ENCODE measurements at regions not wholly inside any gene's neighbourhood (a gene's known extent, or its start where the extent isn't known, plus 50 kb on each side); places are given as distances from the start of the nearest gene placed in this dataset.

- H3K4me3 ChIP-seq (ENCODE audit: low read depth in 1 of 3, low read length in 3 of 3) = no peak overlapping the region
- H3K27ac ChIP-seq (ENCODE audit: low read depth in 1 of 2, low read length in 2 of 2) = no peak overlapping the region
- no peaks in the 10 kb centered on the region for H3K36me3 ChIP-seq (ENCODE audit: control insufficient read depth in 4 of 4, insufficient read depth in 3 of 4, low read depth in 1 of 4, low read length in 3 of 4)
- H3K9me3 ChIP-seq (ENCODE audit: control insufficient read depth in 4 of 4, low read length in 3 of 4) = no peaks in the 10 kb centered on the region
- no peak for DNase-seq (ENCODE audit: low spot score)
- H3K4me1 ChIP-seq (ENCODE audit: control insufficient read depth in 4 of 4, insufficient read depth in 4 of 4, low read length in 3 of 4) = no peaks in the 10 kb centered on the region
- H3K27me3 ChIP-seq (ENCODE audit: control insufficient read depth in 4 of 4, insufficient read depth in 4 of 4, low read length in 3 of 4) = peaks cover 0 to 5% (median 0%) of the 10 kb centered on the region in 4 donors
- no peak for TF ChIP-seq NR2F2 (IDR thresholded peaks at IDR 0.05)
- 34% methylated on average over 1 of the region's 1 CpG for WGBS
- H3K9ac ChIP-seq (ENCODE audit: low read depth in 1 of 2, low read length in 2 of 2) = no peak overlapping the region
Observed at GRCh38 chr18:73544032-73544431, 603.6 kb downstream of the FBXO15 start.

DNA sequence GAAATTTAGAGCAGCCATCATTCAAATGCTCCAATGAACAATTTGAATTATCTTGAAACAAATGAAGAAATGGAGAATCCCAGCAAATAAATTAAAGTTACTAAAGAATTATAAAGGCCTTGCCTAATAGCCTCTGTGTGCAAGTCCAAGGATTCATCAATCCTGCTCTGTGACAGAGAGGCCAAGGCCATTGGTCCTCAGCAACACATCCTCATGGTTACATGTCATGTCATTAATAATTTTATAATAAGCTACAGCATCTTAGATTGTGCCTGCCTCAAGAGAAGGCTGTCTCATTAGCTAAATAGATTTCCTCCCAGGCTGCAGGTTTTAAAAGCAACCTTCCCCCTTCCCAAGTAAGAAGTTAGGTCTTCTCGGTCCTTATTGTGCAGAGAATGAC, 611.6 kb downstream of the FBXO15 start:
- TF ChIP-seq JUND (IDR thresholded peaks at IDR 0.05) (no peak), SP1 (IDR thresholded peaks at IDR 0.05) (no peak), RXRA (IDR thresholded peaks at IDR 0.05) (no peak), FOXA1 (IDR thresholded peaks at IDR 0.05) (no peak), FOXA2 (IDR thresholded peaks at IDR 0.05) (no peak), NR2F2 (IDR thresholded peaks at IDR 0.05) (no peak), TAF1 (conservative IDR thresholded peaks at IDR 0.05) (no peak), REST (IDR thresholded peaks at IDR 0.05) (no peak), MAX (IDR thresholded peaks at IDR 0.05) (no peak), HNF4A (conservative IDR thresholded peaks at IDR 0.05) (no peak)
- TF ChIP-seq, protein P1, sequence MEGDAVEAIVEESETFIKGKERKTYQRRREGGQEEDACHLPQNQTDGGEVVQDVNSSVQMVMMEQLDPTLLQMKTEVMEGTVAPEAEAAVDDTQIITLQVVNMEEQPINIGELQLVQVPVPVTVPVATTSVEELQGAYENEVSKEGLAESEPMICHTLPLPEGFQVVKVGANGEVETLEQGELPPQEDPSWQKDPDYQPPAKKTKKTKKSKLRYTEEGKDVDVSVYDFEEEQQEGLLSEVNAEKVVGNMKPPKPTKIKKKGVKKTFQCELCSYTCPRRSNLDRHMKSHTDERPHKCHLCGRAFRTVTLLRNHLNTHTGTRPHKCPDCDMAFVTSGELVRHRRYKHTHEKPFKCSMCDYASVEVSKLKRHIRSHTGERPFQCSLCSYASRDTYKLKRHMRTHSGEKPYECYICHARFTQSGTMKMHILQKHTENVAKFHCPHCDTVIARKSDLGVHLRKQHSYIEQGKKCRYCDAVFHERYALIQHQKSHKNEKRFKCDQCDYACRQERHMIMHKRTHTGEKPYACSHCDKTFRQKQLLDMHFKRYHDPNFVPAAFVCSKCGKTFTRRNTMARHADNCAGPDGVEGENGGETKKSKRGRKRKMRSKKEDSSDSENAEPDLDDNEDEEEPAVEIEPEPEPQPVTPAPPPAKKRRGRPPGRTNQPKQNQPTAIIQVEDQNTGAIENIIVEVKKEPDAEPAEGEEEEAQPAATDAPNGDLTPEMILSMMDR (IDR thresholded peaks at IDR 0.05; ENCODE audit: low read depth, low read length, missing input control) = no peak
- Histone ChIP-seq H3K27ac (ENCODE audit: low read depth in 1 of 2, low read length in 2 of 2) (no peak overlapping the region), H3K9ac (ENCODE audit: low read depth in 1 of 2, low read length in 2 of 2) (no peak overlapping the region), H3K27me3 (ENCODE audit: control insufficient read depth in 4 of 4, insufficient read depth in 4 of 4, low read length in 3 of 4) (no peaks in the 10 kb centered on the region), H3K9me3 (ENCODE audit: control insufficient read depth in 4 of 4, low read length in 3 of 4) (no peaks in the 10 kb centered on the region), H3K4me3 (ENCODE audit: low read depth in 1 of 3, low read length in 3 of 3) (no peak overlapping the region), H3K4me1 (ENCODE audit: control insufficient read depth in 4 of 4, insufficient read depth in 4 of 4, low read length in 3 of 4) (no peaks in the 10 kb centered on the region), H3K36me3 (ENCODE audit: control insufficient read depth in 4 of 4, insufficient read depth in 3 of 4, low read depth in 1 of 4, low read length in 3 of 4) (no peaks in the 10 kb centered on the region)
- no peak for DNase-seq (ENCODE audit: low spot score)
- 8% methylated on average over 1 of the region's 1 CpG for WGBS

- DNase-seq (ENCODE audit: low spot score) = no peak
- WGBS = 84% methylated on average over 6 of the region's 6 CpGs
- Histone ChIP-seq H3K36me3 (ENCODE audit: control insufficient read depth in 4 of 4, insufficient read depth in 3 of 4, low read depth in 1 of 4, low read length in 3 of 4) (no peaks in the 10 kb centered on the region), H3K27me3 (ENCODE audit: control insufficient read depth in 4 of 4, insufficient read depth in 4 of 4, low read length in 3 of 4) (no peaks in the 10 kb centered on the region), H3K4me3 (ENCODE audit: low read depth in 1 of 3, low read length in 3 of 3) (no peak overlapping the region), H3K4me1 (ENCODE audit: control insufficient read depth in 4 of 4, insufficient read depth in 4 of 4, low read length in 3 of 4) (no peaks in the 10 kb centered on the region), H3K9me3 (ENCODE audit: control insufficient read depth in 4 of 4, low read length in 3 of 4) (no peaks in the 10 kb centered on the region), H3K9ac (ENCODE audit: low read depth in 1 of 2, low read length in 2 of 2) (no peak overlapping the region), H3K27ac (ENCODE audit: low read depth in 1 of 2, low read length in 2 of 2) (no peak overlapping the region)
- TF ChIP-seq, protein P1 (IDR thresholded peaks at IDR 0.05; ENCODE audit: low read depth, low read length, missing input control) = no peak
- TF ChIP-seq ZBTB33 (IDR thresholded peaks at IDR 0.05) (no peak), ATF3 (IDR thresholded peaks at IDR 0.05) (no peak), HNF4A (conservative IDR thresholded peaks at IDR 0.05) (no peak), REST (IDR thresholded peaks at IDR 0.05) (no peak), YY1 (IDR thresholded peaks at IDR 0.05) (no peak)
Observed at GRCh38 chr18:73535189-73535588, 612.4 kb downstream of the FBXO15 start.

Data from liver (tissue), 8 donors.